K562 (cell line): ENCODE measurements at regions not wholly inside any gene's neighbourhood (a gene's known extent, or its start where the extent isn't known, plus 50 kb on each side); places are given as distances from the start of the nearest gene placed in this dataset.

Experiments
- ATAC-seq: fragments of 200-7000 bp; cut with Tn5 transposase; 3 replicates; pipeline ENCODE4 v1.9.1; 2020; ENCODE audit warnings: moderate library complexity
- BruUV-seq: library from RNA; stranded (reverse); fragments of 400-500 nt; replicated peaks from 2 replicates; lab custom pipeline; 2021; lab: Mats Ljungman, UMichigan
- CTCF ChIA-PET: fragments of 300-600 bp; formaldehyde crosslinking; extraction: SDS; loops from one replicate; lab custom pipeline; 2021; ENCODE audit warnings: low intra/inter-chr PET ratio; lab: Yijun Ruan, JAX
- POLR2A ChIA-PET: fragments of 300-600, 350-650 bp; sonication (Branson Sonifier 250); formaldehyde crosslinking; extraction: SDS; loops from one replicate; lab custom pipeline; 2021; ENCODE audit warnings: antibody characterized with exemption, inconsistent platforms; lab: Yijun Ruan, JAX
- DNase-seq, 4 experiments: peaks; one replicate each; pipeline versions ENCODE4 v3.0.0 to v3.0.0-alpha.2; 2011 to 2018; ENCODE audit warnings: low spot score in 3 of 4, mixed read lengths in 3 of 4; ENCODE audit errors: extremely low read depth in 1 of 4
- FAIRE-seq: peaks from 2 replicates; lab custom pipeline; 2011; peaks lifted over from hg19 to GRCh38; lab: Jason Lieb, UNC
- H2AFZ ChIP-seq: 2 replicates; pipeline ENCODE4 v1.6.0; 2011; ENCODE audit warnings: low read depth, low read length, control low read depth, inconsistent platforms
- H3K27ac ChIP-seq: fragments of 200-600 bp; 3 replicates; pipeline ENCODE4 v1.8.0; 2011; ENCODE audit warnings: low read depth, mild to moderate bottlenecking, control low read depth, inconsistent platforms, low read length, moderate library complexity, mixed read lengths; ENCODE audit errors: extremely low read depth
- H3K27me3 ChIP-seq, 2 experiments: fragments of 300-600 bp in 1 of 2; 2 replicates in 1 of 2; 3 replicates in 1 of 2; pipeline versions ENCODE4 v1.6.0 to v1.8.0; 2011; ENCODE audit warnings: inconsistent platforms in 2 of 2, low read length in 2 of 2, mild to moderate bottlenecking in 1 of 2, mixed read lengths in 1 of 2, moderate library complexity in 1 of 2; ENCODE audit not compliant: control insufficient read depth in 2 of 2, insufficient read depth in 2 of 2
- H3K36me3 ChIP-seq: fragments of 300-600 bp; 3 replicates; pipeline ENCODE4 v1.8.0; 2011; ENCODE audit warnings: mild to moderate bottlenecking, low read length, inconsistent platforms; ENCODE audit not compliant: control insufficient read depth, insufficient read depth
- H3K4me1 ChIP-seq, 2 experiments: fragments of 200-600 bp in 1 of 2; replicated peaks in 1 of 2; 2 replicates in 1 of 2; 3 replicates in 1 of 2; pipeline versions ENCODE4 v1.5.1 to v1.8.0; 2011; ENCODE audit warnings: inconsistent platforms in 2 of 2, low read length in 2 of 2, mild to moderate bottlenecking in 1 of 2, mixed read lengths in 1 of 2, moderate library complexity in 1 of 2; ENCODE audit not compliant: control insufficient read depth in 2 of 2, insufficient read depth in 2 of 2
- H3K4me2 ChIP-seq: 2 replicates; pipeline ENCODE4 v1.6.1; 2011; ENCODE audit warnings: low read length, control low read depth, inconsistent platforms, mixed read lengths; ENCODE audit not compliant: insufficient read depth
- H3K4me3 ChIP-seq: fragments of 200-600 bp; sonication (generic), shearing (Covaris generic); 2 replicates; pipeline ENCODE4 v1.5.1; 2016; ENCODE audit warnings: control low read depth, inconsistent platforms
- H3K79me2 ChIP-seq: fragments of 200-600 bp; 3 replicates; pipeline ENCODE4 v1.8.0; 2011; ENCODE audit warnings: low read length, inconsistent platforms; ENCODE audit not compliant: control insufficient read depth, insufficient read depth
- H3K9ac ChIP-seq, 2 experiments: 2 replicates each; pipeline versions ENCODE4 v1.6.0 to v1.6.1; 2011; ENCODE audit warnings: low read depth in 2 of 2, low read length in 2 of 2, control low read depth in 1 of 2, inconsistent platforms in 1 of 2, mild to moderate bottlenecking in 1 of 2, mixed read lengths in 1 of 2; ENCODE audit not compliant: insufficient read depth in 1 of 2
- H3K9me1 ChIP-seq: one replicate; pipeline ENCODE4 v1.6.0; 2011; ENCODE audit warnings: inconsistent platforms, mild to moderate bottlenecking, low read length, moderate library complexity; ENCODE audit not compliant: control insufficient read depth, insufficient read depth
- H3K9me3 ChIP-seq: replicated peaks from 2 replicates; pipeline ENCODE4 v1.5.1; 2011; ENCODE audit warnings: low read depth, low read length, inconsistent platforms; ENCODE audit not compliant: control insufficient read depth, insufficient read depth
- H4K20me1 ChIP-seq: replicated peaks from 2 replicates; pipeline ENCODE4 v1.6.1; 2011; ENCODE audit warnings: low read length, inconsistent platforms, mixed read lengths; ENCODE audit not compliant: control insufficient read depth, insufficient read depth
- CREB3L1 ChIP-seq: fragments of 450-650 bp; IDR thresholded peaks from 2 replicates; pipeline ENCODE4 v1.6.1; 2014; ENCODE audit warnings: low read depth, mild to moderate bottlenecking, moderate library complexity, borderline replicate concordance
- TAF1 ChIP-seq: IDR thresholded peaks from 2 replicates; pipeline ENCODE4 v1.6.1; 2011; ENCODE audit warnings: mild to moderate bottlenecking, low read length, moderate library complexity; ENCODE audit not compliant: insufficient read depth, control insufficient read depth, severe bottlenecking; ENCODE audit errors: extremely low read depth
- WGBS: fragments of 100-300 bp; shearing (Covaris generic); methylation state at CpG from one replicate; pipeline ENCODE4 v1.1.6; 2016; ENCODE audit warnings: low coverage, mixed read lengths; ENCODE audit not compliant: insufficient coverage; ENCODE audit errors: missing lambda C conversion rate; 5-methylcytosine and 5-hydroxymethylcytosine counted together
- in situ Hi-C: fragments of 300-500 bp; cut with MboI; formaldehyde crosslinking; loops from 4 replicates; pipeline ENCODE4 v1.15.0; 2018; ENCODE audit warnings: inconsistent platforms, mixed read lengths
- intact Hi-C: fragments of 100-400 bp; cut with micrococcal nuclease; formaldehyde crosslinking; loops from 2 replicates; pipeline ENCODE4 v1.14.2; 2022

DNA sequence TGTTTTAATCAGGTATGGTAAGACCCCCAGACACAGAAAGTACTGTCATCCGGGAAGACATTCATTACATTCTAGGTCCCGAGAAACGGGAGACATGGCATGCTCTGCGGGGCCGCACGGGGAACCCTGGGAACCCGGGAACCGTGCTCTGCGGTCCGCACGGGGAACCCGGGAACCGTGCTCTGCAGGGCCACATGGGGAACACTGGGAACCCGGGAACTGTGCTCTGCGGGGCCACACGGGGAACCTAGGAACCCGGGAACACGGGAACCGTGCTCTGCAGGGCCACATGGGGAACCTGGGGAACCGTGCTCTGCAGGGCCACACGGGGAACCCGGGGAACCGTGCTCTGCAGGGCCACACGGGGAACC, 165.6 kb upstream of the SULF2 start:
- 1% methylated on average over 22 of the region's 24 CpGs for WGBS
- intact Hi-C loops: no loop called here
- POLR2A ChIA-PET: no interaction called here

More for the DNA sequence above, 165.6 kb upstream of the SULF2 start:
- BruUV-seq: no TSS peak
- Histone ChIP-seq H3K4me3 (no peak overlapping the region), H3K36me3 (no peaks in the 10 kb centered on the region), H2AFZ (no peak overlapping the region), H3K27me3 (peaks cover 7 to 29% of the 10 kb centered on the region in 2 experiments; a peak in 4 of 5 replicates), H3K4me1 (no peaks in the 10 kb centered on the region), H3K9me1 (no peaks in the 10 kb centered on the region), H4K20me1 (no peaks in the 10 kb centered on the region), H3K4me2 (no peak overlapping the region), H3K9me3 (no peaks in the 10 kb centered on the region), H3K27ac (no peak overlapping the region), H3K9ac (no peak overlapping the region), H3K79me2 (no peaks in the 10 kb centered on the region)
- in situ Hi-C loops: no loop called here
- DNase-seq (no peak), ATAC-seq (no peak), FAIRE-seq (no peak)
- CTCF ChIA-PET: no interaction called here
- TF ChIP-seq TAF1 (no peak), CREB3L1 (peak; percentile 34; the same call in 1 of the 2 replicates)
